Stimulated activated CD4-positive, alpha-beta T cell treated with anti-CD3 and anti-CD28 coated beads, Interleukin-4, amount 100 ng/mL, for 1 hour (primary cell): ENCODE measurements at regions not wholly inside any gene's neighbourhood (a gene's known extent, or its start where the extent isn't known, plus 50 kb on each side); places are given as distances from the start of the nearest gene placed in this dataset.

ENCODE experiments used
- DNase-seq: peaks from one replicate; pipeline ENCODE4 v3.0.0-alpha.2; 2020

GRCh38 chr22:48981371-48982061, 846.2 kb downstream of the BRD1 start:
- no peak for DNase-seq

GRCh38 chr22:48980918-48981317, 846.8 kb downstream of the BRD1 start:
- DNase-seq, result no peak

- no peak for DNase-seq
These were observed 847.3 kb downstream of the BRD1 start for GRCh38 chr22:48980409-48980808.

DNA sequence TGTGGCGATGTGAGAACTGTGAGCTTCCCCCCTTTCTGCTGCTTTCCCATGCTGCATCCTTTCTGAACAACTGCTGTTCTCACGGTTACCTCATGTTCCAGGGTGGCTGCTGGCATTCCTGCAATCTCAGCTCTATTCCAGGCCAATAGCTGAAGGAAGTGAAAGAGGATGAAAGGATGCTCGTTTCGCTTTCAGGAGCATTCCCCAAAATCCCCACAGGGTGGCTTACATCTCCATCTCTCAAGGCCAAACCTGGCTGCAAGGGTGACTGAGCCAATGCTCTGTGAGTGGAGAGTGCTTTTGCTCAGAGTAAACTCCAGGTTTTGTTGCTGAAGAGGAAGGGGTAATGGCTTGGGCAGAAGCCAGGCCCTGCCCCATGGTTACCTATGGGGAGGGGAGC, 848.2 kb downstream of the BRD1 start:
- DNase-seq, result no peak

- no peak for DNase-seq
These were observed 850.8 kb downstream of the BRD1 start for GRCh38 chr22:48976556-48977535.

DNA sequence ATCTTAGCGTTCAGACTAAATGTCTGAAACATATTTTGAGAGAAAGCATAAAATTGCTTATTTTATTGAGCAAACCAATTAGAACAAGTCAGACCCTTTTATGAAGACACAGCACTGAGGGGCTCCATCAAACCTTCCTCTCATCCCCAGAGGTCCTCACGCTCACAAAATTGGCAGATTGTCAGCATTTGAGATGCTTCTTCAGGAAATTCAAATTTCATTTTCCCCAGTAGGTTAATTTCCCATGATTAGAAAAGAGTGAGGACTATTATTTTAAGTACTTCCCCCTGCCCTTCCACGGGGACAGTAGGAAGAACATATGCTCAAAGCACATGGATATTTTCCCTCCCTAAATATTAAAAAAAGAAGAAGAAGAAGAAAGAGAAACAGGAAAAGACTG, 851.8 kb downstream of the BRD1 start:
- no peak for DNase-seq

- no peak for DNase-seq
These were observed 852.3 kb downstream of the BRD1 start for GRCh38 chr22:48975316-48975741.

DNA sequence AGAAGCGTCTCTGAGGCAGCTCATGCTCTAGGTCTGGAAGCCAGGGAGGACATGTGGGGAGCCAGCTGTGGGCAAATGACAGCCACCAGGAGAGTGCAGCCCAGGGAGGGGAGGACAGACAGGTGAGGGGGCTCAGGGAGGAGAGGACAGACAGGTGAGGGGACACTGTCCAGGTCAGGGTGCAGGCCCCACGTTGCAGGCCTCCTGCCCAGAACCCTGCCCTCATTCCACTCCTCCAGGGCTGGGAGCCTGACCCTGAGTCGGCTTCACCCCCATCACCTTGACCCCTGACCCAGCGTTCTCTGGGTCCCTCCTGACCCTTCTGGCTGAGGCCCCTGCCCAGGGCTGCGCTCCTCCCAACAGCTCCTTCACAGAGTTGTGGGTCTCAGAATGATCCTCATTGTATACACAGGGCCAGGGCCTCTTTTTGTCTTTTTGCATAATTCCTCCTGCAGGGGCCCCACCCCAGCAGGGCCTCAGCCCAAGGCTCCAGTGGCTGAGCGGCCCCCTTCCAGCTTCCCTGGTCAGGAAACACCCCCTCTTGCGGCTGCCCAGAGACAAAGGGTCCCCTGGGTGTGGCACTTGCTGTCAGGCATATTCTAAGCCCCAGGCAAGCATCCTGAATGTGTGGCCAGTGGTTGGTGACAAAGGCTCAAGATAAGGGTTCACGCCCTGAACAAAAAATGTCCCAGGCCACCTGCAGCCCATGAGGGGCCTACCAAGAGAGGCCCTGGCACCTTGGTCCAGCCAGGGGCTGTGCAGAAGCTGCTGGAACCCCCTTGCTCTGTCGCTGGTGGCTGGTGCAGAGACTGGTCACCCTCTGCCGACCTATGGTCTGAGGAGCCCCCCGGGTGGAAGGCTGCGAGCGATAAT, 853.0 kb downstream of the BRD1 start:
- no peak for DNase-seq

DNA sequence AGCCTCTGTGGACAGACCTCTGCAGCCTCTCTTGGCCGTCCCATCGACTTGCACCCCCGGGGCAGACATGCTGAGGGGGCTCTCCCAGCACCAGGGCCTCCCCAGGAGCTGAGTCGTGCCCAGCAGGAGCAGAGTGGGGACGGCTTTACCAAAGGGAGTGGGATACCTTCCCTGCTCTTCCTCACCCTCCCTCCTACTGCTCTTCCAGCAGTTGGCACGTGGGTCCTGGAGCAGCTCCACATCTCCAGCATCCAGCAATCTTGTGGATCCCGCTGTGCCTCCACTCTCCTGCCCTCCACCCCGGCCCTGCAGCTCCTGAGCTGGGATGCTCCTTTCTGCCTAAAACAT, 854.0 kb downstream of the BRD1 start:
- DNase-seq, result no peak

DNA sequence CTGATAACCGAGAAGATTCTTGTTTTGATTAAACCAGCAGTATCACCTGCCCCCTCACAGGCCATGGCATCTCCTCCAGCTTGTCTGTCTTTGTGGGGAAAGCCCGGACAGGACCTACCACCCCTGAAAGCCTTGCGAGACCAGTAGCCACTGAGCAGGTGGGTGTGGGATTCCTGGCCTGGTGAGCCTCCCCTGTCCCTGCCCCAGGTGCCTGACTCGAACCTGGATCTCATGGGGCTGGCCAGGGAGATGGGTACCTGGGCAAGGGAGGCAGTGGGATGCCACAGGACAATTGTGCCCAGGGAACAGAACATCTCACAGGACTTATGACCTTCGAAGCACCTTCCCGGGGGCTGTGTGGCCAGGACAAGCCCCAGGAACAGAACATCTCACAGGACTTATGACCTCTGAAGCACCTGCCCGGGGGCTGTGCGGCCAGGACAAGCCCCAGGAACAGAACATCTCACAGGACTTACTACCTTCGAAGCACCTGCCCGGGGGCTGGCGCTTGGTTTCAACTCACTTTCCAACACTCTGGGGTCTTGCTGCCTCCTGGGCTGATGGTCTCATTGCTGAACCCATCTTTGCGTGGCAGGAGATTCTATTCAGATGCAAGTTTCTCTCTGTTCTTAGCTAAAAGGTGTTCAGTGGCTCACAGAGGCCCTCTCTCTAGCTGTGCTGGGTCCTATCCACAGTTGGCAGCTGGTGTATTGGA, 854.5 kb downstream of the BRD1 start:
- DNase-seq, result no peak

- DNase-seq, result peak; percentile 28
These were observed 859.3 kb downstream of the BRD1 start for GRCh38 chr22:48968201-48968959.

DNA sequence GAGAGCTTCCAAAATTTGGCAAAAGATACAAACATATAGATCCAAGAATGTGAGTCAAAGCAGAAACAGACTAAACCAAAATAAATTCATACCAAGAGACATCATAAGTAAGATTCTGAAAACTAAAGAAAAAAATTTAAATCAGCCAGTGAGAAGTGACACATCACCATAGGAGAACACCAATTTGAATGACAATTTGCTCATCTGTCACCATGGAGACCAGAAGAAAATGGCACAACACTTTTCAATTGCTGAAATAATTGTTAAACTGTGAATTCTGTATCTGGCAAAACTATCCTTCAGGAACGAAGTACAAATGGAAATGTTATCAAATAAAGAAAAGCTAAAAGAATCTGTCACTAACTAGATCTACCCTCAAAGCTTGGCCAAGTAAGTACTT, 864.3 kb downstream of the BRD1 start:
- DNase-seq, result no peak

GRCh38 chr22:48961705-48962104, 866.0 kb downstream of the BRD1 start:
- no peak for DNase-seq

- DNase-seq, result no peak
These were observed 866.6 kb downstream of the BRD1 start for GRCh38 chr22:48960980-48961660.

GRCh38 chr22:48960576-48960975, 867.1 kb downstream of the BRD1 start:
- DNase-seq, result no peak

DNA sequence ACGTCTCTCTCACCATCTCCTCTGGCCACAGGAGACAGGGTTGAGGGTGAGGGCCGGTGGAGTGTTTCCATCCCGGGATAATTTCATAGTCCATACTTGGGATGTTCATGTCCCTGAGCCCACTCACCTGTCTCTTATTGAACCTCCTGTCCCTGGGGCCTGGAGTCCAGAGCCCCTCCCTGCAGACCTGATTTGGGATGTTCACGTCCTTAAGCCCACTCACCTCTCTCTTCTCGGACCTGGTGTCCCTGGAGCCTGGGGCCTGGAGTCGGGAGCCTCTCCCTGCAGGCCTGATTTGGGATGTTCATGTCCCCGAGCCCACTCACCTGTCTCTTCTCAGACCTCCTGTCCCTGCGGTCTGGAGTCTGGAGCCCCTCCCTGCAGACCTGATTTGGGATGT, 868.2 kb downstream of the BRD1 start:
- no peak for DNase-seq

DNA sequence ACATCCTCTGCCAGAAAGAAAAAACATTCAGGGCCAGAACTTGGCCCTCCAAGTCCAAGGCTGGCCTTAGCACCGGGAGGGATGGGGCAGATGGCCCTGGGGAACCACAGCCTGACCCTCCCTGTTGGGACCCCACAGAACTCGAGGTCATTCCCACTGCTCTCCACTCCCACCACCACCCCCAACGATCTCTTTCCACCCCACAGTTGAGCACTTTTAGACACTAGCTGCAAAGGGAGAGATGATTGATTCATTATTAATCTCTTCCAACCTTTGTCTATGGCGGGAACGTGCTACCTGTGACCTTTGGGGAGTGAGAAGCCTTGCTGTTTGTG, 869.7 kb downstream of the BRD1 start:
- no peak for DNase-seq

- no peak for DNase-seq
These were observed 870.2 kb downstream of the BRD1 start for GRCh38 chr22:48957311-48957986.

- no peak for DNase-seq
These were observed 872.0 kb downstream of the BRD1 start for GRCh38 chr22:48955351-48956311.
